ENCODE measurements at regions not wholly inside any gene's neighbourhood (a gene's known extent, or its start where the extent isn't known, plus 50 kb on each side); places are given as distances from the start of the nearest gene placed in this dataset.

- DNase-seq (ENCODE audit: low read depth, low spot score): no peak
- in situ Hi-C loops (cut with HindIII; ENCODE audit: low sequenced_read_pairs): no loop called here
- no peak for TF ChIP-seq CTCF (IDR thresholded peaks at IDR 0.05; ENCODE audit: low read depth, low read length)
- no peak overlapping the region for H3K4me3 ChIP-seq (ENCODE audit: low read depth, low read length)
Observed at GRCh38 chr4:24145591-24145990, 255.7 kb upstream of the PPARGC1A start.

GRCh38 chr4:24144381-24144780 is 254.5 kb upstream of the PPARGC1A start:
- in situ Hi-C loops (cut with HindIII; ENCODE audit: low sequenced_read_pairs): no loop called here
- DNase-seq (ENCODE audit: low read depth, low spot score): no peak
- TF ChIP-seq CTCF (IDR thresholded peaks at IDR 0.05; ENCODE audit: low read depth, low read length): no peak
- no peak overlapping the region for H3K4me3 ChIP-seq (ENCODE audit: low read depth, low read length)

GRCh38 chr4:24143741-24144140 is 253.9 kb upstream of the PPARGC1A start:
- no peak for DNase-seq (ENCODE audit: low read depth, low spot score)
- TF ChIP-seq CTCF (IDR thresholded peaks at IDR 0.05; ENCODE audit: low read depth, low read length): no peak
- in situ Hi-C loops (cut with HindIII; ENCODE audit: low sequenced_read_pairs): no loop called here
- H3K4me3 ChIP-seq (ENCODE audit: low read depth, low read length): no peak overlapping the region

- no peak for TF ChIP-seq CTCF (IDR thresholded peaks at IDR 0.05; ENCODE audit: low read depth, low read length)
Observed at GRCh38 chr4:24141836-24142235, 252.0 kb upstream of the PPARGC1A start.

GRCh38 chr4:24140892-24141291 is 251.0 kb upstream of the PPARGC1A start:
- TF ChIP-seq CTCF (IDR thresholded peaks at IDR 0.05; ENCODE audit: low read depth, low read length): no peak
- no peak overlapping the region for H3K4me3 ChIP-seq (ENCODE audit: low read depth, low read length)

More at GRCh38 chr4:24141836-24142235, 252.0 kb upstream of the PPARGC1A start:
- H3K4me3 ChIP-seq (ENCODE audit: low read depth, low read length): no peak overlapping the region
- in situ Hi-C loops (cut with HindIII; ENCODE audit: low sequenced_read_pairs): no loop called here
- no peak for DNase-seq (ENCODE audit: low read depth, low spot score)

GRCh38 chr4:24137671-24138601 is 248.1 kb upstream of the PPARGC1A start:
- H3K4me3 ChIP-seq (ENCODE audit: low read depth, low read length): no peak overlapping the region
- no peak for DNase-seq (ENCODE audit: low read depth, low spot score)
- in situ Hi-C loops (cut with HindIII; ENCODE audit: low sequenced_read_pairs): no loop called here
- TF ChIP-seq CTCF (IDR thresholded peaks at IDR 0.05; ENCODE audit: low read depth, low read length): no peak

More at GRCh38 chr4:24140892-24141291, 251.0 kb upstream of the PPARGC1A start:
- no peak for DNase-seq (ENCODE audit: low read depth, low spot score)
- in situ Hi-C loops (cut with HindIII; ENCODE audit: low sequenced_read_pairs): no loop called here
